ENCODE measurements at regions not wholly inside any gene's neighbourhood (a gene's known extent, or its start where the extent isn't known, plus 50 kb on each side); places are given as distances from the start of the nearest gene placed in this dataset.

- no peaks in the 10 kb centered on the region for H3K27me3 ChIP-seq (ENCODE audit: insufficient read depth, low read length, poor library complexity)
- H3K27ac ChIP-seq (ENCODE audit: low read length): peak overlapping the region; percentile 22; the same call in 1 of the 2 replicates
- no peak for ATAC-seq (ENCODE audit: insufficient read depth, low read depth)
- no peak overlapping the region for H3K4me3 ChIP-seq (ENCODE audit: low read depth in 1 of 2, low read length in 2 of 2)
- DNase-seq: no peak
- no peak overlapping the region for H3K9ac ChIP-seq (ENCODE audit: low read depth, low read length)
- no peak overlapping the region for H3K4me2 ChIP-seq (ENCODE audit: insufficient read depth, low read length)
- no peaks in the 10 kb centered on the region for H3K36me3 ChIP-seq (ENCODE audit: insufficient read depth, low read length)
- H3K9me3 ChIP-seq (ENCODE audit: insufficient read depth, low read length, severe bottlenecking): no peaks in the 10 kb centered on the region
- peak overlapping the region; percentile 44 for H2AFZ ChIP-seq (ENCODE audit: low read depth, low read length)
- H4K20me1 ChIP-seq (ENCODE audit: insufficient read depth, low read length): no peaks in the 10 kb centered on the region
- no peaks in the 10 kb centered on the region for H3K79me2 ChIP-seq (ENCODE audit: insufficient read depth, low read length)
- peaks cover 15% of the 10 kb centered on the region for H3K4me1 ChIP-seq (ENCODE audit: insufficient read depth, low read length)
- TF ChIP-seq CTCF (IDR thresholded peaks at IDR 0.05; ENCODE audit: borderline replicate concordance, extremely low read depth, low read length, poor library complexity, severe bottlenecking) (no peak), EZH2 (IDR thresholded peaks at IDR 0.05; ENCODE audit: borderline replicate concordance, low read depth, low read length, severe bottlenecking) (no peak)
These were observed 171.6 kb downstream of the RASEF start for GRCh38 chr9:82891321-82891720.

- no peak for TF ChIP-seq EZH2 (IDR thresholded peaks at IDR 0.05; ENCODE audit: borderline replicate concordance, low read depth, low read length, severe bottlenecking)
- TF ChIP-seq CTCF (IDR thresholded peaks at IDR 0.05; ENCODE audit: borderline replicate concordance, extremely low read depth, low read length, poor library complexity, severe bottlenecking): no peak
- H3K9ac ChIP-seq (ENCODE audit: low read depth, low read length): no peak overlapping the region
- no peaks in the 10 kb centered on the region for H3K79me2 ChIP-seq (ENCODE audit: insufficient read depth, low read length)
- no peaks in the 10 kb centered on the region for H4K20me1 ChIP-seq (ENCODE audit: insufficient read depth, low read length)
- DNase-seq (no peak), ATAC-seq (ENCODE audit: insufficient read depth, low read depth) (no peak)
- H3K4me3 ChIP-seq (ENCODE audit: low read depth in 1 of 2, low read length in 2 of 2): no peak overlapping the region
- no peaks in the 10 kb centered on the region for H3K36me3 ChIP-seq (ENCODE audit: insufficient read depth, low read length)
- H3K27ac ChIP-seq (ENCODE audit: low read length): no peak overlapping the region
- H3K4me2 ChIP-seq (ENCODE audit: insufficient read depth, low read length): no peak overlapping the region
- H3K4me1 ChIP-seq (ENCODE audit: insufficient read depth, low read length): peaks cover 15% of the 10 kb centered on the region
- no peaks in the 10 kb centered on the region for H3K27me3 ChIP-seq (ENCODE audit: insufficient read depth, low read length, poor library complexity)
- no peak overlapping the region for H2AFZ ChIP-seq (ENCODE audit: low read depth, low read length)
- H3K9me3 ChIP-seq (ENCODE audit: insufficient read depth, low read length, severe bottlenecking): no peaks in the 10 kb centered on the region
These were observed 169.4 kb downstream of the RASEF start for GRCh38 chr9:82893549-82893948.

- no peaks in the 10 kb centered on the region for H3K27me3 ChIP-seq (ENCODE audit: insufficient read depth, low read length, poor library complexity)
- TF ChIP-seq EZH2 (IDR thresholded peaks at IDR 0.05; ENCODE audit: borderline replicate concordance, low read depth, low read length, severe bottlenecking) (no peak), CTCF (IDR thresholded peaks at IDR 0.05; ENCODE audit: borderline replicate concordance, extremely low read depth, low read length, poor library complexity, severe bottlenecking) (no peak)
- H2AFZ ChIP-seq (ENCODE audit: low read depth, low read length): no peak overlapping the region
- peaks cover 15% of the 10 kb centered on the region for H3K4me1 ChIP-seq (ENCODE audit: insufficient read depth, low read length)
- H3K9ac ChIP-seq (ENCODE audit: low read depth, low read length): no peak overlapping the region
- H3K9me3 ChIP-seq (ENCODE audit: insufficient read depth, low read length, severe bottlenecking): no peaks in the 10 kb centered on the region
- no peaks in the 10 kb centered on the region for H3K36me3 ChIP-seq (ENCODE audit: insufficient read depth, low read length)
- H3K27ac ChIP-seq (ENCODE audit: low read length): no peak overlapping the region
- H3K4me3 ChIP-seq (ENCODE audit: low read depth in 1 of 2, low read length in 2 of 2): no peak overlapping the region
- no peak for ATAC-seq (ENCODE audit: insufficient read depth, low read depth)
- no peaks in the 10 kb centered on the region for H3K79me2 ChIP-seq (ENCODE audit: insufficient read depth, low read length)
- H4K20me1 ChIP-seq (ENCODE audit: insufficient read depth, low read length): no peaks in the 10 kb centered on the region
- DNase-seq: no peak
- no peak overlapping the region for H3K4me2 ChIP-seq (ENCODE audit: insufficient read depth, low read length)
These were observed 168.4 kb downstream of the RASEF start for GRCh38 chr9:82894548-82894947.
